Activated CD4-positive, CD25-positive, alpha-beta regulatory T cell (primary cell): ENCODE measurements at regions not wholly inside any gene's neighbourhood (a gene's known extent, or its start where the extent isn't known, plus 50 kb on each side); places are given as distances from the start of the nearest gene placed in this dataset.
"Not testable (repeated sequence)": the region's sequence is repeated elsewhere in the genome, so short reads cannot be mapped to it uniquely, and the experiment has no call there.

Source experiments
- DNase-seq, 4 experiments: peaks; one replicate each; lab custom pipeline; 2025; lab: John Stamatoyannopoulos, UW

DNA sequence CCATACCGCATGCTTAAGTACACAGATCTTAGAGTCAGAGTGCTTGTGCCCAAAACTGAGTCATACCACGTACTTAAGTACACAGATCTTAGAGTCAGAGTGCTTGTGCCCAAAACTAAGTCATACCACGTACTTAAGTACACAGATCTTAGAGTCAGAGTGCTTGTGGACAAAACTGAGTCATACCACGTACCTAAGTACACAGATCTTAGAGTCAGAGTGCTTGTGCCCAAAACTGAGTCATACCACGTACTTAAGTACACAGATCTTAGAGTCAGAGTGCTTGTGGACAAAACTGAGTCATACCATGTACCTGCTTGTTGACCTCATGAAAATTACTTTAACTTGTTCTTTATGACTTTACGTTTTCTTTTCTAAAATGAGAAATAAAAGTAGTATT, 233.7 kb upstream of the NETO1 start:
- not testable (repeated sequence) for DNase-seq

- DNase-seq = no peak
Observed at GRCh38 chr18:73099759-73100158, 232.0 kb upstream of the NETO1 start.

DNA sequence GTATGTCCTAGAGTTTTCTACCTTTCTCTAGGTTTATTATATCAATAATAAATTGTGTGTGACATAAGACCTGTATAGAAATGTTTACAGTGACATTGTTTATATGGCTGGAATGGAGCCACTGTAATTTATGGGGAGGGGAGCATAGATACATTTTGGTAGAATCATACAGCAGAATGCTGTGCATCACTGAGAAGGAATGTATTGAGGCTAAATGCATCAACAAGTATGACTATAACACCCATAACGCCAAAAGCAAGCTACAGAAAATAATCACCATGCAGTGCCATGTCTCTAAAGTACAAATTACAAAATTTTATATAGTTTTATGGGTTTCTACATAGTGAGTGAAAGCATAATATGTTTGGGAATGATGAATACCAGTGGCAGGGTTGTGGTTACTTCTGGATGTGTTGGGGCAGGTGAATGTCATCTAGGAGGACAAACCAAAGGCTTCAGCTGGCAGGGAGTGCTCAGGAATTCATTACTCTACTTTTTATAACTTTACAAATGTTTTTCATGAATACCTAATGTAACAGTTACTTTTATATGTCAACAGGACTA, 226.0 kb upstream of the NETO1 start:
- no peak for DNase-seq

- no peak for DNase-seq
Observed at GRCh38 chr18:73088445-73088844, 220.7 kb upstream of the NETO1 start.

DNA sequence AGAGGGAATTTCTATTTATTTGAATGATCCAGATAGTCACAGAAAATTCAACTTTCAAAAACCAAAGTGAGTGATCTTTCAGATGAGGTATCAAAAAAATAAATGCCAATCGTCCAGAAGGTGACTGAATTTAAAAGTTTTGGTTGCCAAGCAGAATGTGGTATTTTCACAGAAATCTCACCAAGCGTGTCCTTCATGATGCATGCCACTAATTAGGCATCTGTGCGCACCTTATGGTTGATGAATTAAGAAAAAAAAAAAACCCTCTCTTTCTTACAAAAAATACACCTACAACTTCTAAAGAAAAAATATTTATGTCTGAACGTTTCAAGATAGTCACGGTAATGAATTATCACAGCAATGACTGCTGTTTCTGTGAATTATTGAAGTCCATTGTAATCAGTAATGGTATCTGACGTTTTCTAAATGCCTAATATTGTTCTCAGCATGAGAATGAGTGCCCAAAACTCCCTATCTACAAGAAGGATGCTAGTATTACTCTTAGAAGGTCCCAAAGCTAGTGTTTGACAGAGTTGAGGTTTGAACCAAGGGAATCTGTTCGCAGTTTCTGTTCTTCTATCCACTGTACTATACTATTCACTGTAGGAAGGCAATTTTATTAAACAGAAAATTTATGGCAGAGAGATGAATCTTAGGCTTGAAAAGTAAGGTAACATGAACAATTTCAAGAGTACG, 219.6 kb upstream of the NETO1 start:
- no peak for DNase-seq

DNA sequence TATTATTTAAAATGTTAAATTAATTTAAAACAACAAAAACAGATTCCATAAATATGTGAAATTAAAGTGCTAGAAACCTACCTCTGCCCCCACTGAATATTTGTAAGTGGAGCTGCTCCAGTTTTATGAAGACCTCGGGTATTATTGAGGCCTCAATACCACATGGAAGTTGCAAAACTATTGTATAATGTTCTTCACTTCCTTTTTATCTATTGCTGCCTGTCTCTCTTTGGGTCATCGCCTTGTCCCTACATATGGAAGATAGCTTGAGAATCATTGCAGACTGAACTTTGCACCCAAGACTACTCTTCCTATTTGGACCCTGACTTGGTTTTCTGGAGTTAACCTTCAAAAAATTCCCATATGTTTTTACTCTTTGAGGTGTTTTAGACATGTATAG, 212.1 kb upstream of the NETO1 start:
- no peak for DNase-seq

- no peak for DNase-seq
Observed at GRCh38 chr18:73060666-73061288, 193.0 kb upstream of the NETO1 start.

- no peak for DNase-seq
Observed at GRCh38 chr18:73059280-73059679, 191.5 kb upstream of the NETO1 start.

GRCh38 chr18:73047688-73048087, 179.9 kb upstream of the NETO1 start:
- DNase-seq = no peak

- DNase-seq = no peak
Observed at GRCh38 chr18:73045037-73045436, 177.2 kb upstream of the NETO1 start.

- no peak for DNase-seq
Observed at GRCh38 chr18:73043611-73044010, 175.8 kb upstream of the NETO1 start.

DNA sequence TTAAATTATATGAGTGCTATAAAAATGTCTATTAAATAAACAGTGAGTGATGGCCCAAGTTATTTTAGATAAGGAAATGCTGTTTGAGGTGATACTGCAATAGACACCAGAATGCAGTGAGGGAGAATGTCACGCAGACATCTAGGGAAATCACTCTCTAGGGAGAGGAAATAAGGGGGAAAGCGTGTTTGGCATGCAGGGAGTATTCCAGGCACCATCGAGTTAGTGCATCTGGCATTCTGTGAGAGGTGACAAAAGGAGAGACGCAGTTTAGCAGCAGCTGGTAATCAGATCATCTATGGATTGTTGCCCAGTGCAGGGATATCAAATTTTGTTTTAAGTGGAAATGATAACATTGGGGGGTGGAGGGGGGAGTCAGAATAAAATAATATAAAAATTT, 175.4 kb upstream of the NETO1 start:
- DNase-seq = no peak

DNA sequence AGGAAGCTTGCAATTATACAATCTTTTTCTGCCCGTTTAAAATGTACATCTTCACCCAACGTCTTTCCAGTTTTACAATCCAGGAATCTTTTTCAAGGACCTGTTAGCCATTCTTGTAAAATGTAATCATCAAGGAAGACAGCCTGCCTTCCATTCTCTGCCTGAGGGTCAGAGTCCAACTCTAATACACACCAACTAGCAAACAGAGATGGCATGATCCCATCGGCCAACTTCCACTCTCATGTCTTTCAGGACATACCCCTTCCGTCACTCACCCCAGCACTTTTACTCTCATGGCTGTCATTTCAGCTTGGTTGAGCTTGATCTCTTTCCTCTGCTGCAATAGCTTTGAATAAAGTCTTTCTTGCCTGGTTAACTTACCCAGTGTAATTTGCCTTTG, 172.5 kb upstream of the NETO1 start:
- DNase-seq = no peak

DNA sequence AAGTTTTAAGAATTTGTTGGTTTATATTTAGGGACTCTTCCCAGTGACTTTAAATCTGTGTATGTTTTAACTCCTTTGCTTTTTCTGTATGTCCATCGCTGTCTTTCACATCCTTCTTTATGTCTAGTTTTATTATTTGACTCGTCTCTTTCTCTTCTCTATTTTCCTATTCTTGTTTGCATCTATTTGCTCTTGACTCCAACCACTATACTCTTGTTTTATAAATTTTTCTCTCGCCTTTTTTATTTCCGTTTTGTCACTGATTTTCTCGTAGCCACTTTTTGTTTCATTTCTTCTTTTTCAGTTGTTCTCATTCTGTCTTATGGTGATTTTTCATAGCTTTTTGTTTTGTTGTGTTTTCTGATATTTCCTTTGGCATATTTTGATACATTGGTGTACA, 170.5 kb upstream of the NETO1 start:
- DNase-seq = no peak

- DNase-seq = no peak
Observed at GRCh38 chr18:73023975-73024374, 156.2 kb upstream of the NETO1 start.

- no peak for DNase-seq
Observed at GRCh38 chr18:73009691-73010090, 141.9 kb upstream of the NETO1 start.

DNA sequence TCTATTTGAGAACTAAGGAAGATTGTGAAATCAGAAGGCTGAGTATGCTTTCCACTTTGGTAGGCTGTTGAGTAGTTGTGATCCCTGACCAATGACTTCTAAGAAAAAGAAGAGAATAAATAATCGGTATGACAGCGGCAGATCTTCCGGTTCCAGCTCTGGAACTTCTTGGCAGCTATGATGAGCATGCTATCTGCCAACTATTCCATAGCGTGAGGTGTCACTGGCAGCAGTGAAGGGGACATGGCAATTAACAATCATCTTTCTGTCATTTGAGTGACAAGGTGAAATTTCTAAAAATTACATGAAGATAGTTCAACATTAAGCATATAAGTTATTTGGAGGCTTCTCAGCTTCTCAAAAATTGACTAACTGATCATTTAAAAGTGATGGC, 140.1 kb upstream of the NETO1 start:
- no peak for DNase-seq

- DNase-seq = no peak
Observed at GRCh38 chr18:73007195-73007914, 139.6 kb upstream of the NETO1 start.

- DNase-seq = no peak
Observed at GRCh38 chr18:73006331-73006730, 138.5 kb upstream of the NETO1 start.

DNA sequence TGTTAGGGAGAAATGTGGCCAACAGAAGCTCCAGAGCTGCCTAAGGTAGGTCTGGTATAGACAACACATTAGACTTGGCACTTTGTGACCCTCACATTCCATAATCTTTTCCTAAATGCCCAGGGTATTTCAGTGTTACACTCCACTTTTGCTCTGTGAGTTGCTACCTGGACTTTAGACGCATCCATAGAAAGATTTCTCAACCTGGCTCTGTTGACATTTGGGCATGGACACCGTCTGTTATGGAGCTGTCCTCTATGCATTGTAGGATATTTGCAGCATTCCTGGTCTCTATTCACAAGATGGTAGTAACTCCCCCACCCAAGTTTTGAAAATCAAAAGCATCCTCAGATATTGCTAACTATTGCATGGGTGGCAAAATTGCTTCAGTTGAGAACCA, 136.5 kb upstream of the NETO1 start:
- no peak for DNase-seq

- no peak for DNase-seq
Observed at GRCh38 chr18:72999971-73000607, 132.3 kb upstream of the NETO1 start.

GRCh38 chr18:72995558-72995957, 127.8 kb upstream of the NETO1 start:
- no peak for DNase-seq

DNA sequence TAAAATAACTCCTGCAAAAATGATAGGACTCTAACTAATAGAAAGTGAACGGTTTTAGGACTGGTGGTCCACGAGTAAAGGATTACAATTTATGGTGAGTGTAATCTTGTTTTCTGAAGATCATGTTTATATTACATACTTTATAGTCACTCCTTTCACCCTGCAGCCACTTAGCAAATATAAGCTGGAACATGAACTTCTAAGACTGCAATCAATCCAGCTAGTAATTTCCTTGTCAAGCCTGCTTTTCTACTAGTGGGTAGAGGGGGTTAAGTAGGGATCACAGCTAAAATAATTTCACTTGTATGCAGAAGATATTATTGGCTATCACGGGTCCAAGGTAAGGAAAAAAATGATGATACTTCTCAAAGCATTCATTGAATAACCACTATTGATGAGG, 125.5 kb upstream of the NETO1 start:
- no peak for DNase-seq
